A673 (cell line): ENCODE measurements at regions not wholly inside any gene's neighbourhood (a gene's known extent, or its start where the extent isn't known, plus 50 kb on each side); places are given as distances from the start of the nearest gene placed in this dataset.

ENCODE experiments used
- BruUV-seq: library from RNA; stranded (reverse); fragments of 400-500 nt; replicated peaks from 2 replicates; lab custom pipeline; 2021; lab: Mats Ljungman, UMichigan
- CTCF ChIA-PET: fragments of 300-600 bp; sonication (Branson Sonifier 250); formaldehyde crosslinking; loops from one replicate; lab custom pipeline; 2022; ENCODE audit warnings: antibody characterized with exemption; lab: Charles Lee
- POLR2A ChIA-PET: fragments of 300-600 bp; sonication (Branson Sonifier 250); formaldehyde crosslinking; loops from one replicate; lab custom pipeline; 2022; ENCODE audit warnings: antibody characterized with exemption; ENCODE audit not compliant: low non-redundant PET; lab: Charles Lee
- DNase-seq: peaks from one replicate; pipeline ENCODE4 v3.0.0-alpha.2; 2015; ENCODE audit warnings: low spot score
- H3K27ac ChIP-seq: fragments of 200-600 bp; sonication (generic); 2 replicates; pipeline ENCODE4 v1.5.1; 2016; ENCODE audit warnings: mixed run types, low read depth, mild to moderate bottlenecking, mixed read lengths, antibody characterized with exemption, low read length; ENCODE audit not compliant: poor library complexity, severe bottlenecking
- H3K27me3 ChIP-seq: fragments of 200-600 bp; sonication (generic); replicated peaks from 2 replicates; pipeline ENCODE4 v1.6.1; 2017; ENCODE audit warnings: mixed run types, low read depth, mild to moderate bottlenecking, mixed read lengths, antibody characterized with exemption, low read length; ENCODE audit not compliant: insufficient read depth, poor library complexity
- H3K36me3 ChIP-seq: fragments of 200-600 bp; sonication (generic); 2 replicates; pipeline ENCODE4 v1.6.1; 2016; ENCODE audit warnings: mixed run types, mild to moderate bottlenecking, mixed read lengths, antibody characterized with exemption, low read length; ENCODE audit not compliant: insufficient read depth, poor library complexity, severe bottlenecking
- H3K4me1 ChIP-seq: fragments of 200-600 bp; sonication (generic); 2 replicates; pipeline ENCODE4 v1.6.1; 2017; ENCODE audit warnings: mixed run types, mild to moderate bottlenecking, mixed read lengths, antibody characterized with exemption, low read length; ENCODE audit not compliant: insufficient read depth, poor library complexity, severe bottlenecking
- H3K4me3 ChIP-seq: fragments of 200-600 bp; sonication (generic); 2 replicates; pipeline ENCODE4 v1.5.1; 2016; ENCODE audit warnings: low read depth, mixed run types, mild to moderate bottlenecking, mixed read lengths, low read length; ENCODE audit not compliant: poor library complexity, severe bottlenecking
- H3K9me3 ChIP-seq: fragments of 200-600 bp; sonication (generic); 2 replicates; pipeline ENCODE4 v1.6.1; 2016; ENCODE audit warnings: mixed run types, low read depth, mild to moderate bottlenecking, mixed read lengths, antibody characterized with exemption, low read length; ENCODE audit not compliant: poor library complexity, severe bottlenecking
- EZH2 ChIP-seq: fragments of 200-600 bp; sonication (generic); IDR thresholded peaks from 2 replicates; pipeline ENCODE4 v1.6.1; 2017; ENCODE audit warnings: borderline replicate concordance, low read depth, mild to moderate bottlenecking, mixed read lengths, antibody characterized with exemption, low read length; ENCODE audit not compliant: poor library complexity, severe bottlenecking
- intact Hi-C: fragments of 100-400 bp; cut with micrococcal nuclease; formaldehyde crosslinking; loops from one replicate; pipeline ENCODE4 v1.10.0; 2022; ENCODE audit not compliant: unreplicated experiment
- TF ChIP-seq, protein P1 (sequence below): fragments of 300-800, 200-600 bp; sonication (generic); conservative IDR thresholded peaks from 2 replicates; pipeline ENCODE4 v1.5.1; 2017; ENCODE audit warnings: low read depth, mild to moderate bottlenecking, antibody characterized with exemption, low read length, moderate library complexity, mixed read lengths

DNA sequence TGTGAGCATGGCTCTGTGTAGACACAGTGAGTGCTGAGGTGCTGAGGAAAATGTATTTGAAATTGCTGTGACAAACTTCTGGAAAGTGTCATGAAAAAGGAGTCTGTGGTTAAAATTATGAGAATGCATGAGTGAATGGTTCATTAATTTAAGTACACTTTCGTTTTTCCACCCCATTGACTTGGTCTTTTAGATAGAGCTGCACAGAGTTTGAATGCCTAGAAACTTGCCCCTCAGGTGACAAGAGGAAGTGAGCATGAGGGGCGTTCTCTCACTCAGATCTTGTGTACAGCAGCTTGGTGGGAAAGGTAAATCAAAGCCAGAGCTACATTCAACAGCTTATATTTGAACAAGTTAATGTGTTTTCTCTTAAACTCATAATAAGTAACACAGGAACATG is 296.8 kb downstream of the WDR72 start:
- POLR2A ChIA-PET, result no interaction called here
- no peak overlapping the region for H3K27ac ChIP-seq
- TF ChIP-seq, protein P1, sequence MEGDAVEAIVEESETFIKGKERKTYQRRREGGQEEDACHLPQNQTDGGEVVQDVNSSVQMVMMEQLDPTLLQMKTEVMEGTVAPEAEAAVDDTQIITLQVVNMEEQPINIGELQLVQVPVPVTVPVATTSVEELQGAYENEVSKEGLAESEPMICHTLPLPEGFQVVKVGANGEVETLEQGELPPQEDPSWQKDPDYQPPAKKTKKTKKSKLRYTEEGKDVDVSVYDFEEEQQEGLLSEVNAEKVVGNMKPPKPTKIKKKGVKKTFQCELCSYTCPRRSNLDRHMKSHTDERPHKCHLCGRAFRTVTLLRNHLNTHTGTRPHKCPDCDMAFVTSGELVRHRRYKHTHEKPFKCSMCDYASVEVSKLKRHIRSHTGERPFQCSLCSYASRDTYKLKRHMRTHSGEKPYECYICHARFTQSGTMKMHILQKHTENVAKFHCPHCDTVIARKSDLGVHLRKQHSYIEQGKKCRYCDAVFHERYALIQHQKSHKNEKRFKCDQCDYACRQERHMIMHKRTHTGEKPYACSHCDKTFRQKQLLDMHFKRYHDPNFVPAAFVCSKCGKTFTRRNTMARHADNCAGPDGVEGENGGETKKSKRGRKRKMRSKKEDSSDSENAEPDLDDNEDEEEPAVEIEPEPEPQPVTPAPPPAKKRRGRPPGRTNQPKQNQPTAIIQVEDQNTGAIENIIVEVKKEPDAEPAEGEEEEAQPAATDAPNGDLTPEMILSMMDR, result no peak
- no peak for TF ChIP-seq EZH2
- no peaks in the 10 kb centered on the region for H3K4me1 ChIP-seq
- BruUV-seq, result no TSS peak
- no peaks in the 10 kb centered on the region for H3K9me3 ChIP-seq
- intact Hi-C loops, result no loop called here
- H3K36me3 ChIP-seq, result no peaks in the 10 kb centered on the region
- no peak for DNase-seq
- CTCF ChIA-PET, result no interaction called here
- H3K27me3 ChIP-seq, result no peaks in the 10 kb centered on the region
- H3K4me3 ChIP-seq, result no peak overlapping the region

DNA sequence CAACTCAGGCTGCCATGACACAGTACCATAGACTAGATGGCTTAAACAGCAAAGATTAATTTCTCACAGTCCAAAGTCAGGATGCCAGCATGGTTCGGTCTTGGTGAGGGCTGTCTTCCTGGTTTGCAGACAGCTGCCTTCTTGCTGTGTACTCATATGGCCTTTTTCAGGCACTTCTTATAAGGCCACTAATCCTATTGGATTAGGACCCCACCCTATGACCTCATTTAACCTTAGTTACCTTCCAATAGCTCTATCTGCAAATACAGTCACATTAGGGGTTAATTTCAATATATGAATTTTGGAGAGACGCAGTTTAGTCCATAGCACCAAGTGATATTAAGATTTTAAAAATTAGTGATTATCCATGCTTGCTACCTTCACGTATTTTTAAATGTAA is 297.8 kb downstream of the WDR72 start:
- intact Hi-C loops, result no loop called here
- POLR2A ChIA-PET, result no interaction called here
- Histone ChIP-seq H3K27me3 (no peaks in the 10 kb centered on the region), H3K27ac (no peak overlapping the region), H3K4me3 (no peak overlapping the region), H3K9me3 (no peaks in the 10 kb centered on the region), H3K36me3 (no peaks in the 10 kb centered on the region), H3K4me1 (no peaks in the 10 kb centered on the region)
- CTCF ChIA-PET, result no interaction called here
- TF ChIP-seq EZH2, result no peak
- TF ChIP-seq, protein P1, result no peak
- no TSS peak for BruUV-seq
- DNase-seq, result no peak

- H3K27me3 ChIP-seq, result no peaks in the 10 kb centered on the region
- POLR2A ChIA-PET, result no interaction called here
- TF ChIP-seq EZH2, result no peak
- TF ChIP-seq, protein P1, result no peak
- H3K4me1 ChIP-seq, result no peaks in the 10 kb centered on the region
- H3K27ac ChIP-seq, result no peak overlapping the region
- no peak for DNase-seq
- CTCF ChIA-PET, result no interaction called here
- intact Hi-C loops, result no loop called here
- H3K4me3 ChIP-seq, result no peak overlapping the region
- no peaks in the 10 kb centered on the region for H3K9me3 ChIP-seq
- H3K36me3 ChIP-seq, result no peaks in the 10 kb centered on the region
- no TSS peak for BruUV-seq
These were observed 300.7 kb downstream of the WDR72 start for GRCh38 chr15:53458736-53459135.
